Activated naive CD4-positive, alpha-beta T cell treated with anti-CD3 and anti-CD28 coated beads for 36 hours (primary cell): ENCODE measurements at regions not wholly inside any gene's neighbourhood (a gene's known extent, or its start where the extent isn't known, plus 50 kb on each side); places are given as distances from the start of the nearest gene placed in this dataset.
"Not testable (repeated sequence)": the region's sequence is repeated elsewhere in the genome, so short reads cannot be mapped to it uniquely, and the experiment has no call there.

Source experiments
- CTCF ChIA-PET: fragments of 350-600 bp; sonication (Branson Sonifier 250); formaldehyde crosslinking; loops from one replicate; lab custom pipeline; 2021; ENCODE audit warnings: antibody characterized with exemption; lab: Charles Lee
- DNase-seq: peaks from one replicate; pipeline ENCODE4 v3.0.0-alpha.2; 2020
- H3K27ac Mint-ChIP-seq: one replicate; pipeline ENCODE4 v1.8.0; 2021; ENCODE audit warnings: mild to moderate bottlenecking, mixed read lengths
- H3K27me3 Mint-ChIP-seq: one replicate; pipeline ENCODE4 v1.8.0; 2021; ENCODE audit warnings: low read depth, mixed read lengths
- H3K36me3 Mint-ChIP-seq: one replicate; pipeline ENCODE4 v1.8.0; 2021; ENCODE audit warnings: low read depth, mixed read lengths
- H3K4me1 Mint-ChIP-seq: one replicate; pipeline ENCODE4 v1.8.0; 2021; ENCODE audit warnings: low read depth, mixed read lengths
- H3K4me3 Mint-ChIP-seq: one replicate; pipeline ENCODE4 v1.8.0; 2021; ENCODE audit warnings: mild to moderate bottlenecking, moderate library complexity, mixed read lengths
- H3K9me3 Mint-ChIP-seq: one replicate; pipeline ENCODE4 v1.8.0; 2021; ENCODE audit warnings: mixed read lengths
- intact Hi-C: fragments of 100-400 bp; cut with micrococcal nuclease; formaldehyde crosslinking; loops from one replicate; pipeline ENCODE4 v1.15.1; 2023

- no peak for DNase-seq
- H3K27me3 Mint-ChIP-seq = no peaks in the 10 kb centered on the region
- CTCF ChIA-PET = no interaction called here
- no peaks in the 10 kb centered on the region for H3K36me3 Mint-ChIP-seq
- H3K4me3 Mint-ChIP-seq = no peak overlapping the region
- H3K27ac Mint-ChIP-seq = no peak overlapping the region
- intact Hi-C loops = no loop called here
- peaks cover 18% of the 10 kb centered on the region for H3K9me3 Mint-ChIP-seq
- H3K4me1 Mint-ChIP-seq = no peaks in the 10 kb centered on the region
Measured at GRCh38 chr3:36032180-36033047, 347.9 kb upstream of the STAC start.

GRCh38 chr3:36058404-36059030, 321.8 kb upstream of the STAC start:
- Mint-ChIP-seq H3K9me3 (peaks cover 9% of the 10 kb centered on the region), H3K36me3 (no peaks in the 10 kb centered on the region), H3K4me1 (no peaks in the 10 kb centered on the region), H3K27me3 (no peaks in the 10 kb centered on the region), H3K27ac (no peak overlapping the region), H3K4me3 (no peak overlapping the region)
- intact Hi-C loops = no loop called here
- no peak for DNase-seq
- CTCF ChIA-PET = no interaction called here

DNA sequence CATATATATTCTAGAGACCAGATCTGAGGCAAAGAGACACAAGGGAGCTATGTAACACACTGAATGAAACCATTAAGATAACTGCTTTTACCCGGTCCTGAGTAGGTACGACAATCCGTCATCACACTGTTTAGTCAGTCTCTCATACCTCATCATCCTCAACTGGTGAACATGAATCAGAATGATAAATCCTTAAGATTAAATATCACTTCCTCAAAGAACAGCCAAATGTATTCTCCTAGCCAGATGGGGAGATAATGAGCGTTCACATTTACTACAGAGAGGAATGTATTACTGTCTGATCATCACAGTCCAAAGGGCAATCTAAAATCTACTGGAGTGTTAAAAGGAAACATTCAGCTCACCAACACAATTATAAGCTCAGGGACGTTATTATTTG, 319.4 kb upstream of the STAC start:
- peaks cover 9% of the 10 kb centered on the region for H3K9me3 Mint-ChIP-seq
- H3K36me3 Mint-ChIP-seq = no peaks in the 10 kb centered on the region
- H3K27ac Mint-ChIP-seq = no peak overlapping the region
- no peaks in the 10 kb centered on the region for H3K4me1 Mint-ChIP-seq
- no peaks in the 10 kb centered on the region for H3K27me3 Mint-ChIP-seq
- no peak overlapping the region for H3K4me3 Mint-ChIP-seq
- CTCF ChIA-PET = no interaction called here
- no peak for DNase-seq
- intact Hi-C loops = no loop called here

DNA sequence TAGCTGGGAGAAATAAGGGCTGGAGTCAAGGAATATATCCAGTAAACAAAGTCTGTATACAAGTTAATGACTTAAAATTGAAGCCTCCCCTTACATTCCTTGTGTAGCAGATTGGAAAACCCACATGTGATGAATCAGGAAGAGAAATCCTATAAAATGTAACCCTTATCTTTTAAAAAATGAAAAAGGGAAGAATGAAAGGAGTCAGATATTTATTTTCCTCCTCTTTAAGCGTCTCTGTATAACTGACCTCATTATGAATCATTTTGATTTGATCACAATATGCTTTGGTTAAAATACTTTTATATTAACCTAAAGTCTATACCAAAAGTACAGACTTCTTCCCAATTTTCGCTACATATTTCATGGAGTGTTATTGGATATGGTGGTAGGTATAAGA, 316.3 kb upstream of the STAC start:
- CTCF ChIA-PET = interaction anchor here (0.6 kb wide), 1 partner anchor 9 kb away, joined by 3 read pairs; no protein-coding TSS in a partner anchor
- H3K27me3 Mint-ChIP-seq = no peaks in the 10 kb centered on the region
- no peaks in the 10 kb centered on the region for H3K36me3 Mint-ChIP-seq
- no peak overlapping the region for H3K4me3 Mint-ChIP-seq
- no peak for DNase-seq
- intact Hi-C loops = no loop called here
- H3K27ac Mint-ChIP-seq = no peak overlapping the region
- H3K9me3 Mint-ChIP-seq = peaks cover 8% of the 10 kb centered on the region
- no peaks in the 10 kb centered on the region for H3K4me1 Mint-ChIP-seq

GRCh38 chr3:36065321-36065720, 315.0 kb upstream of the STAC start:
- Mint-ChIP-seq H3K4me3 (no peak overlapping the region), H3K27me3 (no peaks in the 10 kb centered on the region), H3K27ac (no peak overlapping the region), H3K9me3 (peaks cover 6% of the 10 kb centered on the region), H3K36me3 (no peaks in the 10 kb centered on the region), H3K4me1 (no peaks in the 10 kb centered on the region)
- intact Hi-C loops = no loop called here
- DNase-seq = no peak
- CTCF ChIA-PET = no interaction called here

DNA sequence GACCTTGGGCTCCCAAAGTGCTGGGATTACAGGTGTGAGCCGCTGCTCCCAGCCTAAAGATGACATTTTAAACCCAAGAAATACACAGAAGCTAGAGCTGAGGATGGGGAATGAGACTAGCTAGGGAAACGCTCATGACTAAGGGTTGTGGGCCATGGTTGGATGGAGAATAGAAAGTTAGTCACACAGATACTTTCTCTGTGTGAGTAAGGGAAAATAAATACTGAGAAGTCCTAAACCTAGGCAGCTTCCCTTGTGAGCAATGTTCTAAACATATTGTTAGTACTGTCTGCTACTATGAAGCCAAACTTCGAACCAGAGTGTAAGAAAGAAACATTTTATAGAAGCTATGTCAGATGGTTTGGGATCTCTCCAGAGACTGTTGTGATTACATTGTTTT, 304.8 kb upstream of the STAC start:
- CTCF ChIA-PET = interaction anchor here (0.6 kb wide), 1 partner anchor 109 kb away, joined by 4 read pairs; no protein-coding TSS in a partner anchor

DNA sequence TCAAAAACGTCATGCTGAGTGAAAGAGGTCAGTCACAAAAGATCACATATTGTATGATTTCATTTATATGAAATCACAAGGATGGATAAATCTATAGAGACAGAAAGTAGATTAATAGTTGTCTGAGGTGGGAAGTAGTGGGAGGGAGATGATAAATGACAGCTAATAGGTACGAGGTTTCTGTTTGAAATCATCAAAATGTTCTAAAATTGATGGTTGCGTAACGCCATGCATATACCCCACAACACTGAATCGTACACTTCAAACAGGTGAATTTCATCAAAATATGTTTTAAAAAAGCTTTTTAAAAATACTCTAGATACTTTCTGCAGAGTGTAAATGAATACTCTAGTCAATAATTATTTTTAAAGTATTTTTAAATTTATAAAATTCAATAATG, 303.0 kb upstream of the STAC start:
- H3K36me3 Mint-ChIP-seq = no peaks in the 10 kb centered on the region
- no peak overlapping the region for H3K27ac Mint-ChIP-seq
- CTCF ChIA-PET = no interaction called here

More for the DNA sequence above, 304.8 kb upstream of the STAC start:
- Mint-ChIP-seq H3K27ac (no peak overlapping the region), H3K9me3 (no peaks in the 10 kb centered on the region), H3K4me3 (no peak overlapping the region), H3K4me1 (no peaks in the 10 kb centered on the region), H3K27me3 (no peaks in the 10 kb centered on the region), H3K36me3 (no peaks in the 10 kb centered on the region)
- intact Hi-C loops = no loop called here
- DNase-seq = no peak

DNA sequence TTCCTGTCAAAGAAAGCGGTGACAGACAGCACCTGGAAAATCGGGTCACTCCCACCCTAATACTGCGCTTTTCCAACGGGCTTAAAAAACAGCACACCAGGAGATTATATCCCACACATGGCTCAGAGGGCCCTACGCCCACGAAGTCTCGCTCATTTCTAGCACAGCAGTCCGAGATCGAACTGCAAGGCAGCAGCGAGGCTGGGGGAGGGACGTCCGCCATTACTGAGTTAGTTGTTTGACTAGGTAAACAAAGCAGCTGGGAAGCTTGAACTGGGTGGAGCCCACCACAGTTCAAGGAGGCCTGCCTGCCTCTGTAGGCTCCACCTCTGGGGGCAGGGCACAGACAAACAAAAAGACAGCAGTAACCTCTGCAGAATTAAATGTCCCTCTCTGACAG, 297.3 kb upstream of the STAC start:
- H3K27ac Mint-ChIP-seq, intact Hi-C loops, H3K4me1 Mint-ChIP-seq, H3K9me3 Mint-ChIP-seq, CTCF ChIA-PET, H3K27me3 Mint-ChIP-seq, H3K4me3 Mint-ChIP-seq, DNase-seq, H3K36me3 Mint-ChIP-seq: not testable (repeated sequence)

More for the DNA sequence above, 303.0 kb upstream of the STAC start:
- no peaks in the 10 kb centered on the region for H3K27me3 Mint-ChIP-seq
- H3K9me3 Mint-ChIP-seq = no peaks in the 10 kb centered on the region
- no peaks in the 10 kb centered on the region for H3K4me1 Mint-ChIP-seq
- no peak for DNase-seq
- intact Hi-C loops = no loop called here
- no peak overlapping the region for H3K4me3 Mint-ChIP-seq

DNA sequence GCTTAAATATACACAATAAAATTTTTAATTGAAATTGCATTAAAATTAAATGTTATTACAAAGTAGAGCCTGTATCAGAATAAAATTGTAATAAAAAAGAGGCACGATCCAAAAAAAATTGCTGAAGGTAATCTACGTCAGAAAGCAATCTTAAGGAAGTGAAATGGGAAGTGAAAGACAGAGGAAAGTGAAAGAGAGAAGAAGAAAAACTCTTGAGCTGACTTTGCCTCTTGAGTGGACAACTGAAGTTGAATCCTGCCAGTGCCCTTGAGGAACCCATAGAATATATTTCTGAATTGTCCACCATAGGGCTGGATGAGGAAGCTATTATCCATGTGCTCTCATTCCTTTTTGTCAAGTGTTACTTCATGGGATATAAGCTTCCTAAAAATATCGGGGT, 285.1 kb upstream of the STAC start:
- CTCF ChIA-PET = no interaction called here
- Mint-ChIP-seq H3K4me3 (no peak overlapping the region), H3K27me3 (no peaks in the 10 kb centered on the region), H3K4me1 (no peaks in the 10 kb centered on the region), H3K27ac (no peak overlapping the region), H3K36me3 (no peaks in the 10 kb centered on the region), H3K9me3 (no peaks in the 10 kb centered on the region)
- intact Hi-C loops = no loop called here
- no peak for DNase-seq

- H3K4me3 Mint-ChIP-seq = no peak overlapping the region
- H3K9me3 Mint-ChIP-seq = no peaks in the 10 kb centered on the region
- H3K27me3 Mint-ChIP-seq = no peaks in the 10 kb centered on the region
- no peak for DNase-seq
- no peaks in the 10 kb centered on the region for H3K36me3 Mint-ChIP-seq
- CTCF ChIA-PET = interaction anchor here (0.6 kb wide), 1 partner anchor 154 kb away, joined by 3 read pairs; no protein-coding TSS in a partner anchor
- H3K27ac Mint-ChIP-seq = no peak overlapping the region
- H3K4me1 Mint-ChIP-seq = no peaks in the 10 kb centered on the region
- intact Hi-C loops = no loop called here
Measured at GRCh38 chr3:36097209-36097608, 283.1 kb upstream of the STAC start.

DNA sequence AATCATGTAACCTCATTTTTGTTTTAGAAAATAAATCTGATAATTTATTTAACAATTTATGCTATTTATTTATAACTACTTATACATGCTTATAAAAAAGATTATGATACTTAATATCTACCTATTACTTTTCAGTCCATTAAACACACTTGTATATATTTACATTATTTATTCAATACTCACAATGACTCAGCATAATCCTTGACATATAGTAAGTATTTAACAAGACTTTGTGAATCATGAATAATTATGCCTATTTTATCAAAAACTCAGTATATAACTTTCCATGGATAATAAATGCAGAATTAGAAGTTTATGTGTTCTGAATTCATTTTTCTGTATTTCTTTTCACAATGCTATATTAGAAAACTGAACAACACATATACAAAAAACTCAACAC, 266.0 kb upstream of the STAC start:
- H3K4me1 Mint-ChIP-seq = no peaks in the 10 kb centered on the region
- no peaks in the 10 kb centered on the region for H3K27me3 Mint-ChIP-seq
- H3K36me3 Mint-ChIP-seq = no peaks in the 10 kb centered on the region
- CTCF ChIA-PET = no interaction called here
- H3K9me3 Mint-ChIP-seq = no peaks in the 10 kb centered on the region
- H3K4me3 Mint-ChIP-seq = no peak overlapping the region
- no peak for DNase-seq
- intact Hi-C loops = no loop called here
- H3K27ac Mint-ChIP-seq = no peak overlapping the region

- Mint-ChIP-seq H3K4me3 (no peak overlapping the region), H3K27me3 (no peaks in the 10 kb centered on the region), H3K9me3 (peaks cover 14% of the 10 kb centered on the region), H3K4me1 (no peaks in the 10 kb centered on the region), H3K27ac (no peak overlapping the region), H3K36me3 (no peaks in the 10 kb centered on the region)
- CTCF ChIA-PET = no interaction called here
- DNase-seq = no peak
- intact Hi-C loops = no loop called here
Measured at GRCh38 chr3:36124118-36124796, 256.0 kb upstream of the STAC start.
